TTC549 (cell line): ENCODE measurements at regions not wholly inside any gene's neighbourhood (a gene's known extent, or its start where the extent isn't known, plus 50 kb on each side); places are given as distances from the start of the nearest gene placed in this dataset.
"Not testable (repeated sequence)": the region's sequence is repeated elsewhere in the genome, so short reads cannot be mapped to it uniquely, and the experiment has no call there.

Source experiments
- FAIRE-seq: peaks from 2 replicates; lab custom pipeline; 2012; peaks lifted over from hg19 to GRCh38; lab: Jason Lieb, UNC

- no peak for FAIRE-seq
Observed at GRCh38 chr22:25419247-25420113, 145.0 kb upstream of the GRK3 start.

DNA sequence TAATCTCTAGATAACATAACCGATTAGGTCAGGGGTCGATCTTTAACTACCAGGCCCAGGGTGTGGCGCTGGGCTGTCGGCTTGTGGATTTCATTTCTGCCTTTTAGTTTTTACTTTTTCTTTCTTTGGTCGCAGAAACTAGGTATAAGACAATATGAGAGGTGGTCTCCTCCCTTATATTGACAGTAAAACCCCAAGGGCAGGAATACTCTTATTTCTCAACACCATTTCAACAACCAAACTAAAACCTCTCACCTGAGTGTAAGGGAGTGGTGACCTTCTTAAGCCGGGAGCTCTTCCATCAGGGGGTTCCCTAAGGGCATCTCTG, 144.4 kb upstream of the GRK3 start:
- not testable (repeated sequence) for FAIRE-seq

DNA sequence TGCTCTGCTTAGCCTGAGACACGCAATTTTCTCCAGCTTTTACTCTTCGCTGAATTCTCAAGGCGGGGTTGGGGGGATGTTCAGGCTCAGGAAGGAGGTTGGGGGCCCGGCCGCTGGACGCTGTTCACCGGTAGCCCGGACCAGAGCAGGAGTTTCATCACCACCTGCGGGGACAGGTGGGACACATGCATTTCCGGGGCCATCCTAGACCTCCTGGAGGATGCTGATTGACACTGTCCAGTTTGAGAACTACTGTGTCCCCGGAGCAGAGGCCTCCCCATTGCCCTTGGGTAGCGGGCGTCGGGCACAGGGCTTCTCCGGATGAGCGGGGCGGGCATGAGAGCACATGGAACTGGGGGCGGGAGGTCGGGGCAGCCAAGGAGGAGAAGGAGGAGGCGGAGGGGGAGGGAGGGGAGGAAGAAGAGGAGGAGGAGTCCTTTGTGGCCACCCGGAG, 144.0 kb upstream of the GRK3 start:
- no peak for FAIRE-seq

- FAIRE-seq: no peak
Observed at GRCh38 chr22:25420925-25421904, 143.3 kb upstream of the GRK3 start.

- not testable (repeated sequence) for FAIRE-seq
Observed at GRCh38 chr22:25426530-25427308, 137.8 kb upstream of the GRK3 start.

DNA sequence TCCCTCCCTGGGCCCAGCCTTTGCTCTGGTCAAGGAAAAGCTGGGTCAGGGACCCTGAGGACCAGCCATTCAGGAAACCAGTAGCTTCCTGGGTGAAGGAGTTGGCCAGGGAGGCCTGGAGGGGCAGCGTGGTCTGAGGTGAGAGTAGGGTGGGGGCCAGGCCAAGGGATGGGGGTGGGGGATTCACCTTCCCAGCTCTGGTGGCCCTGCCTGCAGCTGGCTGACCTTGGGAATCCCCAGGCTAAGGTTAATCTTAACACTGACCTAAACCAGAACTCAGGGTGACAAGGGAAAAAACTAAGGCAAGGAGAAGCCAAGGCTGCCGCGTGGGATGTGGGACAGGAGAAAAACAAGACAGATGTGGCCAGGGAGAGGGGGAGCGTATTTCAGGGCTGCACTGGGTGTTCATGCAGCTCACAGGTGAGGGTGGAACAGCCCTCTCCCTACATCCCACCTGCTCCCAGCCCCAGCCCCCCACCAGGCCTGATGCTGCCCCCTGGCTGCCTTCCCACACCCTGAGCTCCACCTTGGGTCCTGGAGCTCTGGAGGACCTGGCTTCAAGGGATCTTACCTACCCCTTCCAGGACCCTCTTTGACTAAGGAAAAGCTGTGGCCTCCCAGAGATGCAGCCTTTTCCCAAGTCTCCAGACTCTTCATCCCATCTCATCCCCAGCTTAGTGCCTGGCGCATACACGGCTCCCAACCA, 132.7 kb upstream of the GRK3 start:
- not testable (repeated sequence) for FAIRE-seq

GRCh38 chr22:25433381-25433970, 131.0 kb upstream of the GRK3 start:
- not testable (repeated sequence) for FAIRE-seq

DNA sequence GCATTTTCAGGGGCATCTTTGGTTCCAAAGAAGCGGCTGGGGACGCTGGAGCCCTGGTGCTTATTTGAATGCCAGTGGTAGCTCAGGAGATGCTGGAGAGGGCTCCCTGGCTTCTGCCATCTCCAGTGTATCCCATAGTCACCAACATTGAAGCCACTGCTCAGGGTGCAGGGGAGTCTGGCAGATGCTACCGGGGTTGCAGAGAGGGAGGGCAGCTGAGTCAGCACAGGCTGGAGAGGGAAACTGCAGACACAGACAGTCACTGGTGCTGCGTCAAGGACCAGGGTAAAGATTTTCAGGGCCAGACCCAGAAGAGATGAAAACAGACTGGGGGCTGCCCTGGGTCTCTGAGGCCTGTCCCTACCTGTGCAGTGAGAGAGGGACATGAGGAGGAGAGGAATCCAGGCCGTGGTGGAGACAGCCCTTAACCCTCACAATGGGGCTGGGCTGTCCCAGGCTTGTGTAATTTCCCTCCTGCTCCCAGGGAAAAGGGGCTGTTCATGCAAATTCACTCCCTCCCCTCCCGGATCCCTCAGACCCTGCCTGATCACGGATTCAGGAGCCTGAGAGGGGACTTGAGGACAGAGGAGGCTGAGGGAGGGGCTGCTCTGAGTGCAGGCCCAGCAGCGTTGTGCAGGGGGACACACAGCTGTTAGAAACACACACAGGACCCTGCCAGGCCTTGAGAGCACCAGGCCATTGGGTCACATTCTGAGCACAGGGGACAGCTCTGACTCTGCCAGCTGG, 126.9 kb upstream of the GRK3 start:
- no peak for FAIRE-seq

GRCh38 chr22:25447067-25447685, 117.3 kb upstream of the GRK3 start:
- no peak for FAIRE-seq

- peak; percentile 39 for FAIRE-seq
Observed at GRCh38 chr22:25447686-25448434, 116.6 kb upstream of the GRK3 start.

DNA sequence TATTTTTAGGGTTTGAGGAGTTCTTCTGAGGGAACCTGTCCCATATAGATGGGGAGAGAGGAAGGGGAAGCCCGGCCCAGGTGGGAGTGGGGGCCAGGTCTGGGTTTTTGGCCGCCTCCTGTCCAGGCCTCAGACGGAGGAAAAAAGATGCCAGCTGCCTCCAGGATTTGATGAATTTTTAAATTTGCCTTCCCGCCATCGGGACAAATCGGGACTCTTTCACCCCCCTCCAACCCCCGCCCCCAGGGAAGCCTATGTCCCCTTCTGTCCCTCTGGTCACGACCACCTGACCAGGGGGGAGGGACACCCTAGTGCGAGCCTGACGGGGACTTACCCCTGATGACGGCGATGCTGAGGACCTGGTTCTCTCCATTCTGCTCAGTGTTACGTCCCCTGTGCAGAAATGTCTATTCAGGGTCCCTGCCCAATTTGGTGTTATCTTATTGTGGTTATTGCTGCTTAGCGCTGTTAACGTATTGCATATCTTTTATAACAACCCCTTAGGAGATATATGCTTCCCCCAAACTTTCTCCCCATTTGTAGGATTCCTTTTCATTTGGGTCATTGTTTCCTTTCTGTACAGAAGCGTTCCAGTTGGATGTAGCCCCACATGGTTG, 115.9 kb upstream of the GRK3 start:
- FAIRE-seq: no peak

GRCh38 chr22:25449781-25450317, 114.6 kb upstream of the GRK3 start:
- no peak for FAIRE-seq

GRCh38 chr22:25451480-25452114, 112.9 kb upstream of the GRK3 start:
- no peak for FAIRE-seq

- no peak for FAIRE-seq
Observed at GRCh38 chr22:25452116-25452700, 112.3 kb upstream of the GRK3 start.

DNA sequence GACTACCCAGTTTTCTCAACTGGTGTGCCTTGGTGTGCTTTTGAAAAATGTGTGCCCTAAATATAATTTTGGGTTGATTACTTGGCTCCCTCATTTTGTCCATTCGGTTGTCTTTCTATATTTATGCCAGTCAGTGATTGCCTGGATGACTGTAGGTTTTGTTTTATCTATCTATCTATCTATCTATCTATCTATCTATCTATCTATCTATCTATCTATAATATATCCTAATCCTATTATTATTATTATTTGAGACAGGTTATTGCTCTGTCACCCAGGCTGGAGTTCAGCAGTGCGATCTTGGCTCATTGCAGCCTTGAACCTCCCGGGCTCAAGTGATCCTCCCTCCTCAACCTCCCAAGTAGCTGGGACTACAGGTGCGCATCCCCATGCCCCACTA, 111.4 kb upstream of the GRK3 start:
- no peak for FAIRE-seq

- no peak for FAIRE-seq
Observed at GRCh38 chr22:25453557-25453956, 110.9 kb upstream of the GRK3 start.

- FAIRE-seq: not testable (repeated sequence)
Observed at GRCh38 chr22:25456300-25457043, 108.0 kb upstream of the GRK3 start.
